GM06990 (cell line): ENCODE measurements at regions not wholly inside any gene's neighbourhood (a gene's known extent, or its start where the extent isn't known, plus 50 kb on each side); places are given as distances from the start of the nearest gene placed in this dataset.

Experiments
- DNase-seq: peaks from one replicate; pipeline ENCODE4 v3.0.0-alpha.2; 2011; ENCODE audit not compliant: insufficient read length; ENCODE audit errors: extremely low read depth
- H3K27me3 ChIP-seq: replicated peaks from 2 replicates; pipeline ENCODE4 v1.6.0; 2011; ENCODE audit warnings: low read length; ENCODE audit not compliant: control insufficient read depth, insufficient read depth
- H3K36me3 ChIP-seq: 2 replicates; pipeline ENCODE4 v1.5.1; 2011; ENCODE audit warnings: low read length; ENCODE audit not compliant: control insufficient read depth, insufficient read depth
- H3K4me3 ChIP-seq: replicated peaks from 2 replicates; pipeline ENCODE4 v1.5.1; 2011; ENCODE audit warnings: low read depth, mild to moderate bottlenecking, control low read depth, low read length
- CTCF ChIP-seq: IDR thresholded peaks from 2 replicates; pipeline ENCODE4 v1.5.1; 2011; ENCODE audit warnings: low read length, control low read depth, mild to moderate bottlenecking, inconsistent platforms; ENCODE audit not compliant: insufficient read depth, poor library complexity, severe bottlenecking

- H3K27me3 ChIP-seq: no peaks in the 10 kb centered on the region
- TF ChIP-seq CTCF: no peak
- DNase-seq: peak; percentile 71
- peak overlapping the region; percentile 52 for H3K4me3 ChIP-seq
- no peaks in the 10 kb centered on the region for H3K36me3 ChIP-seq
Measured at GRCh38 chr6:113632220-113632864, 224.8 kb upstream of the MARCKS start.

- H3K4me3 ChIP-seq: no peak overlapping the region
- no peaks in the 10 kb centered on the region for H3K27me3 ChIP-seq
- H3K36me3 ChIP-seq: no peaks in the 10 kb centered on the region
- TF ChIP-seq CTCF: no peak
- DNase-seq: no peak
Measured at GRCh38 chr6:113633638-113634037, 223.5 kb upstream of the MARCKS start.

DNA sequence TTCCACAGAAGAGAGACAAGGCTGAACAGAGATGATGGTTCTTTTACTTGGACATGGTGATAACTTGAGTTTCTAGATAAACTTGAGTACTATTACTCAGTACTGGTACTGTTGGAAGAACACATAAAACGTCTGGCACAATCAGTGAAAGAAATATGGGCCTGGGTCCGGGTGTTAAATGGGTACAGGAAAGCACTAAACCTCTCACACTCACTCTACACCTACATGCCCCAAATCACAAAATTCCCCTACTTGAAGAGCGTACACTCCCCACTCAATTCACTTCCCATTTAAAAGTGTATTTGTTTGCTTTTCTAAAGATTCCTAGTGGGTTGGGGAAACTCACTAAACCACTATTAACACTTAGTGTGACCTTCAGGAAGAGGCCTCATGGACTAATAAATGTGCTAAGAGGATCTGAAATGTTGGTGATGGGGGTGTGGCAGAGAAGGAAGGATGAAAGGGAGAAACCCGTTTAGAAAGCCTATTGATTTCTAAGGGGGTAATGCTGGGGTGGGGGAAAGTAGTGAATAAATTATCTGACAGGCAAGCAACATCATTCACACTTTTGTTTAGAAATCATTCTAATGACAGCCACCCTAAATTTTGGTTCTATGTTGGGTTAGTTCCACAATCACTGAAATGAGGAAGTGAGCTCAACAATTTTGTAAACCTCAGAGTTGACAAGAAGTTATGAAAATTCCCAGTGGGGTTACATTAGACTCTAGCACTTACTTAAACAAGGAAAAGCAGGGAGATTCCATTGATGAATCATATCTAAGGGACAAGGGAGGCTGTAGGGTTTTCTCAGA is 222.6 kb upstream of the MARCKS start:
- no peaks in the 10 kb centered on the region for H3K36me3 ChIP-seq
- DNase-seq: peak; percentile 77
- H3K4me3 ChIP-seq: no peak overlapping the region
- no peak for TF ChIP-seq CTCF
- no peaks in the 10 kb centered on the region for H3K27me3 ChIP-seq

DNA sequence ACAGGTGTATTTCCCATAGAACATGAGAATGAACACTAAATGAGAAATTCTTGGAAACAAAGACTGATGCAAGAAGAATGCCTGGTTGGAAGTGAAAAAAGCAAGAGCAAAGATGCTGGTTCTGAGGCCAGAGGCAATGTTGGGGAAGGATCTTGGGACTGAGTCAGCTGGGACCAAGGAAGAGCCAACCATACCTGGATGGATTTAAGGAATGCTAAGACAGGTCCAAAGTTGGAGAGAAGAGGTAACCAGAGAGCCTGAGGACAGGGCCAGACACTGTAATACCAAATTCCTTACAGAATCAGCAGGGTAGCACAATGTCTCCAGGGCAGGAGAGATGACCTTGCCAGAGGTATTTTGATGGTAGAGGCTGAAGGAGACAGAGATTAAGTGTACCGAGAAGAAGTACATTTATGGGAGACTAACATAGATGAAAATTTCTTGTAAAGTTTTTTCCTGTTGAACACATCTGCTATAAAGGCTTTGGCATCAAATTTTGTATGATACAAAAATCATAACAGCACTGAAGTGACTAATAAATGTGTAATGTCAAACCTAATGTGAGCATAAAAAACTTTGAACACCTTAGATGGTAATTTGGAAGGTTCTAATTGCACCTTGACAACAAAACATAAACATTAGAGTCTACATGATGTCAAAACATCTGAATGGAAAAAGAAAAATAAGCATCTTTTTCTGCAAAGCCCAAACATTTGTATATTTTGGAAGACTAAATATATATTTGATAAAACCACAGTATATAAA is 221.7 kb upstream of the MARCKS start:
- TF ChIP-seq CTCF: no peak
- no peaks in the 10 kb centered on the region for H3K27me3 ChIP-seq
- DNase-seq: no peak
- no peak overlapping the region for H3K4me3 ChIP-seq
- no peaks in the 10 kb centered on the region for H3K36me3 ChIP-seq

GRCh38 chr6:113636357-113636824 is 220.8 kb upstream of the MARCKS start:
- no peak for DNase-seq
- Histone ChIP-seq H3K4me3 (no peak overlapping the region), H3K27me3 (no peaks in the 10 kb centered on the region), H3K36me3 (no peaks in the 10 kb centered on the region)
- no peak for TF ChIP-seq CTCF
